ENCODE measurements at regions not wholly inside any gene's neighbourhood (a gene's known extent, or its start where the extent isn't known, plus 50 kb on each side); places are given as distances from the start of the nearest gene placed in this dataset.

DNA sequence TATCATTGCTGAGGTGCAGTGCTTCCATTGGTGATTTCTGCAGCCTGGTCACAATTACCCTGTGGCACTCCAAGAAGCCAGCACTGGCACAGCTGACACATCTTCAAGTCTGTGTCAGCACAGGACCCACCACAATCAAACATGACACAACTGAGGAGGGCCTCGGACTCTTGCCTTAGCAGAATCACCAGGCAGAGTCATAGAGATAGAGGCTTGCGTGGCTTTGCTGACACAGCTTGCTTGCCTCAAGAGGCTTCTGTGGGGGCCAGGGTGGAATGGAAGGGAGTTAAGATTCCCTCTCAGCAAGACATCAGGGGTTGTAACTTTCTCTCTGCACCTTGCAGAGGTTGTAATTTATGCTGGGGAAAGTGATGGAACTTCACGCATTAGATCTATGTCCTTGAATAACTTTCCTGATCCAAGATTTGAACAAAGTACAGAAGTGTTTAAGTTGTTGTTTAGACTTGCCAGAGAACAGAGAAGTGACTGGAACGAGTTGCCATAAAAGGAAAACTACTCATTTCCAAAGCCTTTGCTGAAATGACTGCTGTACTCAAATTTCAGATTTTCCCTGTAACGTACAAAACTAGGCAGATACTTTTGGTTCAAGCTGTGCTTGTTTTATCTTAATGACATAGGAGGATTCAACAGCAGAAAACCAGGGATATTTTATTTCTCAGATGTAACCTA is 170.7 kb downstream of the DIPK2A start:
- TF ChIP-seq EZH2 (IDR thresholded peaks at IDR 0.05; ENCODE audit: borderline replicate concordance, insufficient read depth, low read length, poor library complexity, severe bottlenecking) (no peak), RAD21 (conservative IDR thresholded peaks at IDR 0.05) (no peak), TAF1 (IDR thresholded peaks at IDR 0.05; ENCODE audit: low read depth) (no peak), POLR2AphosphoS5 (IDR thresholded peaks at IDR 0.05) (no peak), MXI1 (conservative IDR thresholded peaks at IDR 0.05; ENCODE audit: poor library complexity, severe bottlenecking) (no peak), EP300 (conservative IDR thresholded peaks at IDR 0.05; ENCODE audit: poor library complexity, severe bottlenecking) (no peak)
- TF ChIP-seq, protein P1, sequence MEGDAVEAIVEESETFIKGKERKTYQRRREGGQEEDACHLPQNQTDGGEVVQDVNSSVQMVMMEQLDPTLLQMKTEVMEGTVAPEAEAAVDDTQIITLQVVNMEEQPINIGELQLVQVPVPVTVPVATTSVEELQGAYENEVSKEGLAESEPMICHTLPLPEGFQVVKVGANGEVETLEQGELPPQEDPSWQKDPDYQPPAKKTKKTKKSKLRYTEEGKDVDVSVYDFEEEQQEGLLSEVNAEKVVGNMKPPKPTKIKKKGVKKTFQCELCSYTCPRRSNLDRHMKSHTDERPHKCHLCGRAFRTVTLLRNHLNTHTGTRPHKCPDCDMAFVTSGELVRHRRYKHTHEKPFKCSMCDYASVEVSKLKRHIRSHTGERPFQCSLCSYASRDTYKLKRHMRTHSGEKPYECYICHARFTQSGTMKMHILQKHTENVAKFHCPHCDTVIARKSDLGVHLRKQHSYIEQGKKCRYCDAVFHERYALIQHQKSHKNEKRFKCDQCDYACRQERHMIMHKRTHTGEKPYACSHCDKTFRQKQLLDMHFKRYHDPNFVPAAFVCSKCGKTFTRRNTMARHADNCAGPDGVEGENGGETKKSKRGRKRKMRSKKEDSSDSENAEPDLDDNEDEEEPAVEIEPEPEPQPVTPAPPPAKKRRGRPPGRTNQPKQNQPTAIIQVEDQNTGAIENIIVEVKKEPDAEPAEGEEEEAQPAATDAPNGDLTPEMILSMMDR (IDR thresholded peaks at IDR 0.05; ENCODE audit: poor library complexity, severe bottlenecking): no peak
